Testis (tissue), 2 donors: ENCODE measurements at regions not wholly inside any gene's neighbourhood (a gene's known extent, or its start where the extent isn't known, plus 50 kb on each side); places are given as distances from the start of the nearest gene placed in this dataset.

Source experiments
- POLR2A ChIP-seq: fragments of 450-650 bp; IDR thresholded peaks from one replicate; pipeline ENCODE4 v1.6.1; 2017; ENCODE audit warnings: antibody characterized with exemption, mild to moderate bottlenecking, moderate library complexity
- TF ChIP-seq, protein P1 (sequence below), 3 experiments: fragments of 450-650 bp in 2 of 3; fragments of 200-600 bp in 1 of 3; sonication (generic) in 1 of 3; IDR thresholded peaks; one replicate each; pipeline ENCODE4 v1.5.1; 2016 to 2019; ENCODE audit warnings: antibody characterized with exemption in 3 of 3, mild to moderate bottlenecking in 2 of 3, moderate library complexity in 1 of 3

DNA sequence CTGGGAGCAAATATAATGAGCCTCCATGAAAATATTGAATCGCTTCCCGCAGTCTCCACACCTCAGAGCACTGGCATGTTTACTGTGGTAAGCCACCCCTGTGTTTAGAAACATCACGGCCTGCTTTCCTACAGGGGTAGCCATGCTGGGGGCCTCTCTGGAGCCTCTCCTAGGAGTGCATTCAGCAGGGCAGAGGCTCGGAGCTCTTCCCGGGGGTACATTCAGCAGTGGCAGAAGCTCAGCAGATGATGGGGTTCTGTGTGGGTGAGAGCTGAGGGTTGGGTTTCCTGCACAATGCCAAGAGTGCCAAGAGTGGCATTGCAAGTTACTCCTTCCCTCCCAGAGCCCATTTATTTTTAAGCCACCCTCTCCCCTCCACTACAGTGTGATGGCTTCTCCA is 386.6 kb downstream of the SEC14L1 start:
- TF ChIP-seq, protein P1, sequence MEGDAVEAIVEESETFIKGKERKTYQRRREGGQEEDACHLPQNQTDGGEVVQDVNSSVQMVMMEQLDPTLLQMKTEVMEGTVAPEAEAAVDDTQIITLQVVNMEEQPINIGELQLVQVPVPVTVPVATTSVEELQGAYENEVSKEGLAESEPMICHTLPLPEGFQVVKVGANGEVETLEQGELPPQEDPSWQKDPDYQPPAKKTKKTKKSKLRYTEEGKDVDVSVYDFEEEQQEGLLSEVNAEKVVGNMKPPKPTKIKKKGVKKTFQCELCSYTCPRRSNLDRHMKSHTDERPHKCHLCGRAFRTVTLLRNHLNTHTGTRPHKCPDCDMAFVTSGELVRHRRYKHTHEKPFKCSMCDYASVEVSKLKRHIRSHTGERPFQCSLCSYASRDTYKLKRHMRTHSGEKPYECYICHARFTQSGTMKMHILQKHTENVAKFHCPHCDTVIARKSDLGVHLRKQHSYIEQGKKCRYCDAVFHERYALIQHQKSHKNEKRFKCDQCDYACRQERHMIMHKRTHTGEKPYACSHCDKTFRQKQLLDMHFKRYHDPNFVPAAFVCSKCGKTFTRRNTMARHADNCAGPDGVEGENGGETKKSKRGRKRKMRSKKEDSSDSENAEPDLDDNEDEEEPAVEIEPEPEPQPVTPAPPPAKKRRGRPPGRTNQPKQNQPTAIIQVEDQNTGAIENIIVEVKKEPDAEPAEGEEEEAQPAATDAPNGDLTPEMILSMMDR (IDR thresholded peaks at IDR 0.05): no peak
- no peak for TF ChIP-seq POLR2A
